Neural crest cell (in vitro differentiated cells): ENCODE measurements at regions not wholly inside any gene's neighbourhood (a gene's known extent, or its start where the extent isn't known, plus 50 kb on each side); places are given as distances from the start of the nearest gene placed in this dataset.

ENCODE experiments used
- DNase-seq: peaks from one replicate; pipeline ENCODE4 v3.0.0; 2021; ENCODE audit warnings: low read depth, mixed read lengths, low spot score
- H3K27ac Mint-ChIP-seq: one replicate; pipeline ENCODE4 v1.8.0; 2021; ENCODE audit warnings: mild to moderate bottlenecking, mixed read lengths; ENCODE audit not compliant: unreplicated experiment
- H3K27me3 Mint-ChIP-seq: 2 replicates; pipeline ENCODE4 v1.8.0; 2021; ENCODE audit warnings: low read depth, mild to moderate bottlenecking, mixed read lengths
- H3K36me3 Mint-ChIP-seq: 2 replicates; pipeline ENCODE4 v1.8.0; 2021; ENCODE audit warnings: low read depth, mild to moderate bottlenecking, mixed read lengths
- H3K4me1 Mint-ChIP-seq: 2 replicates; pipeline ENCODE4 v1.8.0; 2021; ENCODE audit warnings: mixed read lengths
- H3K4me3 Mint-ChIP-seq: one replicate; pipeline ENCODE4 v1.8.0; 2021; ENCODE audit warnings: mild to moderate bottlenecking, mixed read lengths
- H3K9me3 Mint-ChIP-seq: 2 replicates; pipeline ENCODE4 v1.8.0; 2021; ENCODE audit warnings: mixed read lengths
- TF ChIP-seq, protein P1 (sequence below): fragments of 200-600 bp; sonication (generic); conservative IDR thresholded peaks from 2 replicates; pipeline ENCODE4 v1.5.0; 2021; ENCODE audit warnings: antibody characterized with exemption, mild to moderate bottlenecking

DNA sequence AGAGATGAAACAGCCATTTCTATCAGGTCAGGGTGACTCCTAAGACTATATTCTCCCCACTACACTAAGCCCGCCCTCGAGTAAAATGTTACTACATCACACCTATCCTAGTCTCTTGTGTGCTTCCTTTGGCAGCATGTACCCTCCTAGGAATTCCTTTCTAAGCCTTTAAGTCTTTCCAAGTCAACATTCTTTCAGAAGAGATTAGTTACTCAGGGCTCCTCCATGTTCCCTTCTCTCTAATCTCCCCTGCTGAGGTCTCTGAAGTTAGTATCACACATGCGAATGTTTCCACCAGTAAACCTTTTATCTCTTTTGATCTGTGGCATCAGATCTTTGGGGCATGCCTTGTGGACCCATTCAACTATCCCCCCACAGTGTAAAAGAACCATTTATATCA, 873.7 kb upstream of the FAT3 start:
- Mint-ChIP-seq H3K27ac (no peak overlapping the region), H3K9me3 (no peaks in the 10 kb centered on the region), H3K4me3 (no peak overlapping the region), H3K4me1 (no peaks in the 10 kb centered on the region), H3K27me3 (no peaks in the 10 kb centered on the region), H3K36me3 (no peaks in the 10 kb centered on the region)
- DNase-seq: no peak
- TF ChIP-seq, protein P1, sequence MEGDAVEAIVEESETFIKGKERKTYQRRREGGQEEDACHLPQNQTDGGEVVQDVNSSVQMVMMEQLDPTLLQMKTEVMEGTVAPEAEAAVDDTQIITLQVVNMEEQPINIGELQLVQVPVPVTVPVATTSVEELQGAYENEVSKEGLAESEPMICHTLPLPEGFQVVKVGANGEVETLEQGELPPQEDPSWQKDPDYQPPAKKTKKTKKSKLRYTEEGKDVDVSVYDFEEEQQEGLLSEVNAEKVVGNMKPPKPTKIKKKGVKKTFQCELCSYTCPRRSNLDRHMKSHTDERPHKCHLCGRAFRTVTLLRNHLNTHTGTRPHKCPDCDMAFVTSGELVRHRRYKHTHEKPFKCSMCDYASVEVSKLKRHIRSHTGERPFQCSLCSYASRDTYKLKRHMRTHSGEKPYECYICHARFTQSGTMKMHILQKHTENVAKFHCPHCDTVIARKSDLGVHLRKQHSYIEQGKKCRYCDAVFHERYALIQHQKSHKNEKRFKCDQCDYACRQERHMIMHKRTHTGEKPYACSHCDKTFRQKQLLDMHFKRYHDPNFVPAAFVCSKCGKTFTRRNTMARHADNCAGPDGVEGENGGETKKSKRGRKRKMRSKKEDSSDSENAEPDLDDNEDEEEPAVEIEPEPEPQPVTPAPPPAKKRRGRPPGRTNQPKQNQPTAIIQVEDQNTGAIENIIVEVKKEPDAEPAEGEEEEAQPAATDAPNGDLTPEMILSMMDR: no peak

DNA sequence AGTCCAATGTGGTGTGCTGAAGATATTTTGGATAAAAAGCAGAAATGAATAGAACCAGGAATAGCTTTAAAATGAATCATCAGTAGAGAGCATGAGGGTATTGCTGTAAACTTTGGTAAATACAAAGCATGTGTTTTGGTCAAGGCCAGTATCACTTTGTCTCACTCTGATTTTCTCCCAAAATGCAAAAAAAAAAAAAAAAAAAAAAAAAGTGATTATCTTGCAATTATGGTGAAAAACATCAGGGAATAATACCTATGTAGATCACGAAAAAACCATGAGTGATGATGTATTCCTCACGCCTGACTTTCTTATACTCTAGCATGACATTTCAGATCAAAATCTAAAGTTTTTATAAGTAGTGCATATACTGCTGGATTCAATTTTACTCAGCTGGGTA, 897.9 kb upstream of the FAT3 start:
- no peaks in the 10 kb centered on the region for H3K27me3 Mint-ChIP-seq
- no peak overlapping the region for H3K4me3 Mint-ChIP-seq
- no peak overlapping the region for H3K27ac Mint-ChIP-seq
- no peaks in the 10 kb centered on the region for H3K36me3 Mint-ChIP-seq
- H3K9me3 Mint-ChIP-seq: no peaks in the 10 kb centered on the region
- H3K4me1 Mint-ChIP-seq: no peaks in the 10 kb centered on the region
- no peak for DNase-seq
- TF ChIP-seq, protein P1: no peak

DNA sequence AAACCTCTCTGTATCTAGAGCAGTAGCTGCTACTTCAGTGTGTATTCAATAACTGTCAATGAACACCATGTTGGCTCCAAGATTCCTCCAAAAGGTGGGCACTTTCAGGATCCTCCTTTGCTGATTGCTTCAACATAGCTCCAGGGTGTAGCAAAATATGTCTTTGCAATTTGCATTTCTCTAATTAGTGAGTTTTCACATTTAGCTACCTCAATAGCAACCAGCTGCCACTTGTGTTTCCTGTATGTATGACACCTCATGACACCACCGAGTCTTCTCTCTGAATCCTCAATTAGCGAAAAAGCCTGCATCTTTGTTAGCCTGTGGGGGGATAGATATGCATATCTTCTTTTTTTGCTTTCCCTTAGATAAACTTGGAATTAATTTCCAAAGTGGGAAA, 898.3 kb upstream of the FAT3 start:
- Mint-ChIP-seq H3K9me3 (no peaks in the 10 kb centered on the region), H3K27me3 (no peaks in the 10 kb centered on the region), H3K4me1 (no peaks in the 10 kb centered on the region), H3K36me3 (no peaks in the 10 kb centered on the region), H3K27ac (no peak overlapping the region), H3K4me3 (no peak overlapping the region)
- TF ChIP-seq, protein P1: no peak
- DNase-seq: no peak

DNA sequence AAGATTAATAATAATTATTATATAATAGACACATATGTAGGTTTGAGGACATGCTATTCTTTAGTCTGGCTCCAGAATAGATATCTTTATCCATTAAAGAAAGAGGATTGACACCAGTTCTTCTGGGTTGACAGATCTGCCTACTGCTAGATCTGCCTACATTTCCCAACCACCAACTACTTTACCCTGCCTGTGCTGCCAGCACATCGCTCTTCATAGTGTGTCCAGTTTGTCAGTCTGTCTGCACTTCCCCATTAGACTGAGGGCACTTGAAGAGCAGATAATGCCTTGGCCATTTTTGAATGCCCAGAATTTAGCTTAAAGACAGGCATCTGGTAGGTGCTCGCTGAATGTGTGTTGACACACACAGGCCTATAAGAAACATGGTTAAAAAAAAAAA, 910.1 kb upstream of the FAT3 start:
- Mint-ChIP-seq H3K9me3 (peaks cover 2% of the 10 kb centered on the region), H3K4me1 (no peaks in the 10 kb centered on the region), H3K36me3 (no peaks in the 10 kb centered on the region), H3K27me3 (no peaks in the 10 kb centered on the region), H3K27ac (no peak overlapping the region), H3K4me3 (no peak overlapping the region)
- DNase-seq: no peak
- TF ChIP-seq, protein P1: no peak

DNA sequence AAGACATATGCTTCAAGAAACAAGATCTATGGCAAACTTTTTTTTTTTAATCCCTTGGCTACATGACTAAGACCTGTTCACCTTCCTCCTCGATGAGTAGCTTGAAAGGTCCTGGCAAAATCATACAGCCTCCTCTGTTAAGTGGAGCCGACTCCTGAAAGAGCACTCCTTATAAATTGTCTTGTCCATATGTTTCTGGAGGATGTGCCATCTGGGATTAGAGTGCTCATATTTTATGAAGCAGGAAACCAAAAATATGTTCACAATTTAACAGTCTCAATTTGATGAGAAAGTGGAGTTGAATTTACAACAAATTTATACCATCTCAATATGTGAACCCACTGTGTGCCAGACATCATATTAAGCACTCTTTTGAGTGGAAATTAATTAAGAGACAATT, 912.1 kb upstream of the FAT3 start:
- Mint-ChIP-seq H3K36me3 (no peaks in the 10 kb centered on the region), H3K27me3 (no peaks in the 10 kb centered on the region), H3K4me1 (no peaks in the 10 kb centered on the region), H3K4me3 (no peak overlapping the region), H3K9me3 (peaks cover 2% of the 10 kb centered on the region), H3K27ac (no peak overlapping the region)
- no peak for DNase-seq
- TF ChIP-seq, protein P1: no peak

DNA sequence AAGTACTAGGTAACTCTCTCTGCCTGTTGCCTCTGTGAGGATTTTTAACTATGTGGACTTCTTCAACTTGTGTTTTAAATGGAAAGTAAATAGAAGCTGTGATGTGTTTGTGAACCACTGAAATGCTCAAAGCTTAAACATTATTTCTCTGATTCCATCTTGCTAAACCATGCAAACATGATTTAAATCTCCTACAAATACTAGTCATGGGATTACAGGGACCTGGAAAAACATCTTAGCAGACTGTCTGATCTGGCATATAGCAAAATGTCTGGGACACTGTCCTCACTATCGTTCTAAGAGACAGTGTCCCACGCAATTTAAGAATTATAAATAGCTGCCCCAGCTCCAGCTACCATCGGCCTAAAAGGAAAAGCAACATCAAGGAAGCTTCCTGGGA, 914.5 kb upstream of the FAT3 start:
- H3K9me3 Mint-ChIP-seq: peaks cover 2% of the 10 kb centered on the region
- no peaks in the 10 kb centered on the region for H3K27me3 Mint-ChIP-seq
- no peak overlapping the region for H3K27ac Mint-ChIP-seq
- no peaks in the 10 kb centered on the region for H3K36me3 Mint-ChIP-seq
- no peak for DNase-seq
- no peaks in the 10 kb centered on the region for H3K4me1 Mint-ChIP-seq
- H3K4me3 Mint-ChIP-seq: no peak overlapping the region
- TF ChIP-seq, protein P1: no peak
